SH-SY5Y (cell line): ENCODE measurements at regions not wholly inside any gene's neighbourhood (a gene's known extent, or its start where the extent isn't known, plus 50 kb on each side); places are given as distances from the start of the nearest gene placed in this dataset.
A peak's percentile ranks its signal among the peaks of the same experiment; 100 is the strongest.

Source experiments
- GATA2 ChIP-seq: IDR thresholded peaks from 2 replicates; pipeline ENCODE4 v1.6.1; 2011; ENCODE audit warnings: mild to moderate bottlenecking, low read depth, low read length
- GATA3 ChIP-seq: IDR thresholded peaks from 2 replicates; pipeline ENCODE4 v1.6.1; 2011; ENCODE audit warnings: low read depth, mild to moderate bottlenecking, low read length, moderate library complexity

DNA sequence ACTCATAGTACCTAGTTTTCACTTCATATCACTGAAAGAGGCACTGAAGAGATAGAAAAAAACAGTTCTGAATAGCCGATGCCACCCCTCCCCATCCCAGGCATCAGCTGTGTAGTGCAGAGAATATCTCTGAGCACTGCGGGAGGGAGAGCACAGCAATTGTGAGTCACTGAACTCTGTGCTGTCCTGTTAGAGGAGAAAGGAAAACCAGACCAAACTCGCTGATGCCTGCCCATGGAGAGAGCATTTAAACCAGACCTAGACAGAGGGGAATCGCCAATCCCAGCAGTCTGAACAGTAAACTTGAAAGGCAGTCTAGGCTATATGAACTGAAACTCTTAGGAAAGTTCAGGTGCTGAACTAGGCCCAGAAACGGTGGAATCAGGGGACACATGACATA lies 120.1 kb upstream of the SLC30A5 start:
- TF ChIP-seq GATA2 (no peak), GATA3 (no peak)

DNA sequence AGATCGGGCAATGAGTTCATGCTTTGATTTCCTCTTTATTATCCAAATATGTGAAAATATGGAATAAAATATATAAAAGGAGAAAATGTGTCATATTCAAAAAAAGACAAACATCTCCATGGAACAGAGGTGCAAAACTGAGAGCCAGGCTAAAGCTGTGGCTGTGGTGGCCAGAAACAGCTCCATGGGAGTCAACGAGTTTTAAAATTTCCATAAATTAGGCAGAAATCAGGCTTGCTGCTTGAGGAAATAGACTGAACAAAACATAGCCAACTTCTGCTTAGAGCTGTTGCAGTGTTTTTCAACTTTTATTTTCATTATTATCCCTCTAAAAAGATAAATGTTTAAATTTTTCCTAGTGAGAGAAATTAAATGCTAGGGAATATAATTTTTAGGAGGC lies 110.8 kb upstream of the SLC30A5 start:
- TF ChIP-seq GATA2, result no peak
- no peak for TF ChIP-seq GATA3

GRCh38 chr5:68983959-68984358 lies 109.9 kb upstream of the SLC30A5 start:
- no peak for TF ChIP-seq GATA2

- TF ChIP-seq GATA2 (no peak), GATA3 (no peak)
Observed at GRCh38 chr5:68991279-68992084, 102.3 kb upstream of the SLC30A5 start.

- TF ChIP-seq GATA2, result no peak
- no peak for TF ChIP-seq GATA3
Observed at GRCh38 chr5:68994645-68995044, 99.2 kb upstream of the SLC30A5 start.

DNA sequence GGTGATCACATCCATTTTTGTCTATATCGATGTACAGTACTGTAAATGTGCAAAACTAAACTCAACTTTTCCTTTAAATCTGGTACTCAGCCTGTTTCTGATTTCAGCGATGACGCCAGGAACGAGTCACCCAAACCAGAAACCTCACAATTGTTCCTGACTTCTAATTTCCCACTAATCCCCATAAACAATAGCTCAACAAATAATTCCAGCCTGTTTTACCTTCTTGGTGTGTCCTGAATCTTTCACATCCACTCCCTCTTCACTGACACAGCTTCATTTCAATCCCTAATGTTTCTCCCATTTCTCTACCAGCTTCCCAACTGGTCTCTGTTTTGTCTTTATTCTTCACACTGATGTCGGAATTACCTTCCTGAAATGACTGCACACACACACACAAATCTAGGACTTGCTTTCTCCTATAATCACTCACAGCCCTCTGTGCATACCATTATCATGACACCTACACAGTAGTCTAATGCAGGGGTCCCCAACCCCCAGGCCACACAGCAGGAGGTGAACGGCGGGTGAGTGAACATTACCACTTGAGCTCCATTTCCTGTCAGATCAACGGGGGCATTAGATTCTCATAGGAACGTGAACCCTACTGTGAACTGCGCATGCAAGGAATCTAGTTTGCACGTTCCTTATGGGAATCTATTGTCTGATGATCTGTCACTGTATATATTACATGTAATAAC lies 97.8 kb upstream of the SLC30A5 start:
- TF ChIP-seq GATA2 (no peak), GATA3 (no peak)

DNA sequence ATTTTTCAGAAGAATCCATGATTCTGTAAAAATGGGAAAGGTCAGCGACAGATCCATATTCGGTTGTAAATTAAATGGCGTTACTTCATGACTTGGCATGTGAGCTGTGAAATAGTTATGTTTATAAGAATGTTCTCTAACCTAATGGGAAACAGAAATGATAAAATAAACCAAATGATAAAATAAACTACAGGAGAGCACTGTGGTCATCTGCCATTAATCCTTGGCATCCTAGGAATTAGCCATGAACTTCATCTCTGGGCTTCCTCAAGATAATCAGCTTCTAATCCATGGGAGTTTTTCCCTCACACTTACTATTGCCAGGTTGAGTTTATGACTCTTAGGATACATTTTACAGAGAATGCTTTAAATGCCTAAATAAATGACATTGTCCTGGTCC lies 94.6 kb upstream of the SLC30A5 start:
- no peak for TF ChIP-seq GATA2
- no peak for TF ChIP-seq GATA3

GRCh38 chr5:69000216-69000919 lies 93.4 kb upstream of the SLC30A5 start:
- no peak for TF ChIP-seq GATA2
- TF ChIP-seq GATA3, result no peak

DNA sequence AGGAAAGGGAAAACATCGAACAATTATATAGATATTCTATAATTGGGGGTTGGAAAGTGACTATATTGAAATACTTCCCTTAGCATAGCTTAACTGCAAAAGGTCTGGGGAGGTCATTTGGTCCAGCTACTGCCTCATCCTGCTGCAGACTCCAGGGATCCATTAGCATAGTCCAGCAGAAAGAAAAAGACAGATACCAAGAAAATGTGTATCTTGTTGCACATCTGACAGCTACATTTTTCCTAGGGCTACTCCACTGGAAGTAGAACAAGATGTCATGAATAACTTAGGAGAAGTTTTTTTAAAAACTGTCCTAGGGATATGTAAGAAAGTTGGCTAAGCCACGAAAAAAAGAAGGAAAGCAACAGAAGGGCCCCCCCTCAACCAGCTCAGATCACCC lies 92.9 kb upstream of the SLC30A5 start:
- TF ChIP-seq GATA3 (no peak), GATA2 (no peak)

DNA sequence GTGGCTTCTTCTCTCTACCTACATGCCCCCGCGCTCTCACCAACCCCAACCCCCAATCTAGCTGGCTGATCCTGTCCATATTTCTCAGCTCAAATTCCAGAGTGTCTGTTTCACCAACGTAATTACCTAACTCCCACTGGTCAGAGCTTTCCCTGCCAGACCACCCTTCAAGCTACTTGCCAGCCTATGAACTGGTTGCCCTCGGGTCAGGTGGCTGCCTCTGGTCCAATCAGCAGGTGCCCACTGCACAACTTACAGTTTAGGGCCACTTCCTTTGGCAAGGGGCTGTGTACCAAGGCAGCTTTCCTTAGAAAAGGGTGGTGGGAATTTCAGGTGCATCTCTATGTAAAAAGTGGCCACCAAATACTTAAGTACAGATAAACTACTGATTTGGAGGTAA lies 92.2 kb upstream of the SLC30A5 start:
- no peak for TF ChIP-seq GATA3
- TF ChIP-seq GATA2, result no peak

DNA sequence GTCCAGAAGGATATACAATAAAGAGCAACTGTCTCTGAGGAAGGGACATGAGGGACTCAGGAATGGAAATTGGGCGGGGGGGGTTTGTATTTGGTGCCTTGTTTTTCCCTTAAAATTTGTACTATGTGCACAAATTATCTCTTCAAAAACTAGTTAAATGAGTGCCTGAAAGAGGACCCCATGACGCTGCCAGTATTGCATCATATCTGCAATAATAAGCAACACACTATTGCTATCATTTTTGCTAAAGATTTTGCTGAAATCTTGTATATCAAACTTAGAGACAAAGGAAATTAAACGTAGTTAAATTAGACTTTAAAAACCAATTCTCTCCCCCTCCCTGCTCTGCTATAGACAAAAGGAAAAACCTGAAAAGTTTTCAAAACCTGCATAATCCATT lies 89.7 kb upstream of the SLC30A5 start:
- no peak for TF ChIP-seq GATA2
- no peak for TF ChIP-seq GATA3

- TF ChIP-seq GATA3, result no peak
- TF ChIP-seq GATA2, result no peak
Observed at GRCh38 chr5:69004676-69005075, 89.1 kb upstream of the SLC30A5 start.

- TF ChIP-seq GATA3, result no peak
- TF ChIP-seq GATA2, result no peak
Observed at GRCh38 chr5:69006030-69006429, 87.8 kb upstream of the SLC30A5 start.

DNA sequence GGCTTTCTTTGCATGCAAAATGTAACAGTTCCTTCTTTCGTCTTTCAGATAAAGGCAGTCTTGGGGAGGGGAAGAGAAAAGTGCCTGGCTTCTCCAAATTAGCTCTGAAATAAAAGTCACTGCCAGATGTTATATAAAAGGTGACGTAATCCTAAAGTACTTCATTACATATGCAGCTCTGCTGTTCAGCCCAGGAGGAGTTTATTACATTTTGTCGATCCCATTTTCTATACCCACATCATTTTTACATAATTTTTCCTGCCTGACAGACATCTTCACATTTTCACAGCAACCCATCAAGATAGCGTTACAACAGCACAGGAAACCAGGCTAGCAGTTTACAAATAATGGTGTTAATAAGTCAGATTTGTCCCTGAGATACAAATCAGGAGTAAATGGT lies 86.7 kb upstream of the SLC30A5 start:
- TF ChIP-seq GATA3, result peak; percentile 74
- TF ChIP-seq GATA2, result peak; percentile 63
